ENCODE measurements at regions not wholly inside any gene's neighbourhood (a gene's known extent, or its start where the extent isn't known, plus 50 kb on each side); places are given as distances from the start of the nearest gene placed in this dataset.

DNA sequence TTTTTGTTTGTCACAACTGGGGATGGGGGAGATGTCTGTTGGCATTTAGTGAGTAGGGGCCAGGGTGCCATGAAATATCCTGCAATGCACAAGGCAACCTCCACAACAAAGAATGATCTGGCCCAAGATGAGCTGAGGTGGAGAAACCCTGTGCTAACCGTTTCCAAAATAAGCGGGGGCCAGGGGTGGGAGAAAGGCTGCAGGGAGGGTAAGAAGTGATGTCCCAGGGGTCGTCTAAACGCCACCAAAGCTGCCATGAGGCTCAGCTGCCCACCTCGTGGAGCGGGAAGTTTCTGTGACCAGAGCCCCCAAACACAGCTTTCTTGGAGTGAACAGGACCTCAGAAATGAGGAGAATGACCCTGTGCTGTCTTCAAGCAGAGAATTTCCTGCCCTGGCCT is 76.5 kb upstream of the CDH5 start:
- TF ChIP-seq, protein P1, sequence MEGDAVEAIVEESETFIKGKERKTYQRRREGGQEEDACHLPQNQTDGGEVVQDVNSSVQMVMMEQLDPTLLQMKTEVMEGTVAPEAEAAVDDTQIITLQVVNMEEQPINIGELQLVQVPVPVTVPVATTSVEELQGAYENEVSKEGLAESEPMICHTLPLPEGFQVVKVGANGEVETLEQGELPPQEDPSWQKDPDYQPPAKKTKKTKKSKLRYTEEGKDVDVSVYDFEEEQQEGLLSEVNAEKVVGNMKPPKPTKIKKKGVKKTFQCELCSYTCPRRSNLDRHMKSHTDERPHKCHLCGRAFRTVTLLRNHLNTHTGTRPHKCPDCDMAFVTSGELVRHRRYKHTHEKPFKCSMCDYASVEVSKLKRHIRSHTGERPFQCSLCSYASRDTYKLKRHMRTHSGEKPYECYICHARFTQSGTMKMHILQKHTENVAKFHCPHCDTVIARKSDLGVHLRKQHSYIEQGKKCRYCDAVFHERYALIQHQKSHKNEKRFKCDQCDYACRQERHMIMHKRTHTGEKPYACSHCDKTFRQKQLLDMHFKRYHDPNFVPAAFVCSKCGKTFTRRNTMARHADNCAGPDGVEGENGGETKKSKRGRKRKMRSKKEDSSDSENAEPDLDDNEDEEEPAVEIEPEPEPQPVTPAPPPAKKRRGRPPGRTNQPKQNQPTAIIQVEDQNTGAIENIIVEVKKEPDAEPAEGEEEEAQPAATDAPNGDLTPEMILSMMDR (IDR thresholded peaks at IDR 0.05): no peak
- TF ChIP-seq POLR2A (IDR thresholded peaks at IDR 0.05): no peak
